CD4-positive, alpha-beta T cell treated with Interleukin-15 for 4 hours (primary cell): ENCODE measurements at regions not wholly inside any gene's neighbourhood (a gene's known extent, or its start where the extent isn't known, plus 50 kb on each side); places are given as distances from the start of the nearest gene placed in this dataset.

Experiments used
- DNase-seq: peaks from one replicate; pipeline ENCODE4 v3.0.0-alpha.2; 2020; ENCODE audit warnings: low spot score

- no peak for DNase-seq
These were observed 786.9 kb downstream of the CDY1 start for GRCh38 chrY:26408671-26409328.

GRCh38 chrY:26409329-26409712, 787.4 kb downstream of the CDY1 start:
- DNase-seq = no peak
